ENCODE measurements at regions not wholly inside any gene's neighbourhood (a gene's known extent, or its start where the extent isn't known, plus 50 kb on each side); places are given as distances from the start of the nearest gene placed in this dataset.
"Not testable (repeated sequence)": the region's sequence is repeated elsewhere in the genome, so short reads cannot be mapped to it uniquely, and the experiment has no call there.

- no peak overlapping the region for H3K4me3 Mint-ChIP-seq
- no peak overlapping the region for H3K27ac Mint-ChIP-seq
- ATAC-seq (no peak), DNase-seq (ENCODE audit: low spot score in 2 of 2) (no peak)
- no peaks in the 10 kb centered on the region for H3K4me1 Mint-ChIP-seq
- peaks cover 10% of the 10 kb centered on the region for H3K9me3 Mint-ChIP-seq
- H3K36me3 Mint-ChIP-seq, result no peaks in the 10 kb centered on the region
Measured at GRCh38 chr12:72723732-72724131, 451.6 kb downstream of the TRHDE start.

- DNase-seq (ENCODE audit: low spot score in 2 of 2), result no peak
- Mint-ChIP-seq H3K36me3 (no peaks in the 10 kb centered on the region), H3K4me3 (no peak overlapping the region)
Measured at GRCh38 chr12:72729451-72730010, 457.4 kb downstream of the TRHDE start.

GRCh38 chr12:72734581-72734980, 462.4 kb downstream of the TRHDE start:
- ATAC-seq, result no peak
- no peaks in the 10 kb centered on the region for H3K4me1 Mint-ChIP-seq

More at GRCh38 chr12:72729451-72730010, 457.4 kb downstream of the TRHDE start:
- Mint-ChIP-seq H3K9me3 (peaks cover 22% of the 10 kb centered on the region), H3K27ac (no peak overlapping the region), H3K4me1 (no peaks in the 10 kb centered on the region)
- ATAC-seq, result no peak

GRCh38 chr12:72738811-72739210, 466.6 kb downstream of the TRHDE start:
- ATAC-seq (no peak), DNase-seq (ENCODE audit: low spot score in 2 of 2) (no peak)
- no peak overlapping the region for H3K27ac Mint-ChIP-seq
- peaks cover 21% of the 10 kb centered on the region for H3K9me3 Mint-ChIP-seq
- no peaks in the 10 kb centered on the region for H3K4me1 Mint-ChIP-seq
- H3K4me3 Mint-ChIP-seq, result no peak overlapping the region
- no peaks in the 10 kb centered on the region for H3K36me3 Mint-ChIP-seq

More at GRCh38 chr12:72734581-72734980, 462.4 kb downstream of the TRHDE start:
- H3K27ac Mint-ChIP-seq, result no peak overlapping the region
- no peak for DNase-seq (ENCODE audit: low spot score in 2 of 2)
- H3K9me3 Mint-ChIP-seq, result peaks cover 15% of the 10 kb centered on the region
- H3K36me3 Mint-ChIP-seq, result no peaks in the 10 kb centered on the region
- no peak overlapping the region for H3K4me3 Mint-ChIP-seq

- H3K36me3 Mint-ChIP-seq, result no peaks in the 10 kb centered on the region
- ATAC-seq (no peak), DNase-seq (ENCODE audit: low spot score in 2 of 2) (no peak)
- no peak overlapping the region for H3K4me3 Mint-ChIP-seq
- no peak overlapping the region for H3K27ac Mint-ChIP-seq
- peaks cover 20% of the 10 kb centered on the region for H3K9me3 Mint-ChIP-seq
- H3K4me1 Mint-ChIP-seq, result no peaks in the 10 kb centered on the region
Measured at GRCh38 chr12:72740064-72740463, 467.9 kb downstream of the TRHDE start.

- no peak overlapping the region for H3K27ac Mint-ChIP-seq
- DNase-seq (ENCODE audit: low spot score in 2 of 2) (no peak), ATAC-seq (no peak)
- H3K4me3 Mint-ChIP-seq, result no peak overlapping the region
- H3K36me3 Mint-ChIP-seq, result no peaks in the 10 kb centered on the region
- H3K4me1 Mint-ChIP-seq, result no peaks in the 10 kb centered on the region
- peaks cover 23% of the 10 kb centered on the region for H3K9me3 Mint-ChIP-seq
Measured at GRCh38 chr12:72742568-72742967, 470.4 kb downstream of the TRHDE start.

GRCh38 chr12:72746048-72746447, 473.9 kb downstream of the TRHDE start:
- Mint-ChIP-seq H3K4me3 (no peak overlapping the region), H3K27ac (no peak overlapping the region), H3K4me1 (no peaks in the 10 kb centered on the region), H3K36me3 (no peaks in the 10 kb centered on the region), H3K9me3 (peaks cover 31% of the 10 kb centered on the region)
- ATAC-seq (no peak), DNase-seq (ENCODE audit: low spot score in 2 of 2) (no peak)

- Mint-ChIP-seq H3K4me3 (no peak overlapping the region), H3K9me3 (peaks cover 24% of the 10 kb centered on the region), H3K36me3 (no peaks in the 10 kb centered on the region), H3K27ac (no peak overlapping the region), H3K4me1 (no peaks in the 10 kb centered on the region)
- DNase-seq (ENCODE audit: low spot score in 2 of 2) (no peak), ATAC-seq (no peak)
Measured at GRCh38 chr12:72747111-72747849, 475.1 kb downstream of the TRHDE start.

- ATAC-seq (no peak), DNase-seq (ENCODE audit: low spot score in 2 of 2) (no peak)
- Mint-ChIP-seq H3K4me3 (no peak overlapping the region), H3K36me3 (no peaks in the 10 kb centered on the region), H3K27ac (no peak overlapping the region), H3K9me3 (peaks cover 18% of the 10 kb centered on the region), H3K4me1 (no peaks in the 10 kb centered on the region)
Measured at GRCh38 chr12:72748971-72749370, 476.8 kb downstream of the TRHDE start.

- Mint-ChIP-seq H3K4me1 (no peaks in the 10 kb centered on the region), H3K36me3 (no peaks in the 10 kb centered on the region), H3K4me3 (no peak overlapping the region), H3K9me3 (peaks cover 12% of the 10 kb centered on the region), H3K27ac (no peak overlapping the region)
- ATAC-seq, result no peak
- no peak for DNase-seq (ENCODE audit: low spot score in 2 of 2)
Measured at GRCh38 chr12:72753571-72753970, 481.4 kb downstream of the TRHDE start.

- H3K36me3 Mint-ChIP-seq; DNase-seq (ENCODE audit: low spot score in 2 of 2); H3K4me1 Mint-ChIP-seq; ATAC-seq; H3K27ac Mint-ChIP-seq; H3K4me3 Mint-ChIP-seq: not testable (repeated sequence)
- peaks cover 15% of the 10 kb centered on the region for H3K9me3 Mint-ChIP-seq
Measured at GRCh38 chr12:72754026-72754425, 481.9 kb downstream of the TRHDE start.

GRCh38 chr12:72766517-72766916, 494.3 kb downstream of the TRHDE start:
- ATAC-seq, result no peak
- Mint-ChIP-seq H3K4me3 (no peak overlapping the region), H3K27ac (no peak overlapping the region), H3K4me1 (no peaks in the 10 kb centered on the region), H3K9me3 (peaks cover 11% of the 10 kb centered on the region), H3K36me3 (no peaks in the 10 kb centered on the region)
- no peak for DNase-seq (ENCODE audit: low spot score in 2 of 2)

GRCh38 chr12:72774023-72774422, 501.9 kb downstream of the TRHDE start:
- peaks cover 16% of the 10 kb centered on the region for H3K9me3 Mint-ChIP-seq
- no peak for ATAC-seq
- no peak overlapping the region for H3K27ac Mint-ChIP-seq
- H3K36me3 Mint-ChIP-seq, result no peaks in the 10 kb centered on the region
- H3K4me1 Mint-ChIP-seq, result no peaks in the 10 kb centered on the region
- no peak for DNase-seq (ENCODE audit: low spot score in 2 of 2)
- no peak overlapping the region for H3K4me3 Mint-ChIP-seq

GRCh38 chr12:72777806-72778205, 505.6 kb downstream of the TRHDE start:
- H3K9me3 Mint-ChIP-seq, result peaks cover 17% of the 10 kb centered on the region
- no peak overlapping the region for H3K4me3 Mint-ChIP-seq
- DNase-seq (ENCODE audit: low spot score in 2 of 2), result no peak
- no peak for ATAC-seq
- no peak overlapping the region for H3K27ac Mint-ChIP-seq
- no peaks in the 10 kb centered on the region for H3K4me1 Mint-ChIP-seq
- no peaks in the 10 kb centered on the region for H3K36me3 Mint-ChIP-seq

- H3K9me3 Mint-ChIP-seq, result peaks cover 20% of the 10 kb centered on the region
- no peaks in the 10 kb centered on the region for H3K4me1 Mint-ChIP-seq
- no peak overlapping the region for H3K27ac Mint-ChIP-seq
- H3K36me3 Mint-ChIP-seq, result no peaks in the 10 kb centered on the region
- no peak overlapping the region for H3K4me3 Mint-ChIP-seq
- ATAC-seq (no peak), DNase-seq (ENCODE audit: low spot score in 2 of 2) (no peak)
Measured at GRCh38 chr12:72790273-72790672, 518.1 kb downstream of the TRHDE start.

GRCh38 chr12:72792889-72793288, 520.7 kb downstream of the TRHDE start:
- Mint-ChIP-seq H3K27ac (no peak overlapping the region), H3K4me3 (no peak overlapping the region), H3K9me3 (peaks cover 20% of the 10 kb centered on the region), H3K36me3 (no peaks in the 10 kb centered on the region), H3K4me1 (no peaks in the 10 kb centered on the region)
- DNase-seq (ENCODE audit: low spot score in 2 of 2), result no peak
- no peak for ATAC-seq

All from stimulated activated effector memory CD8-positive, alpha-beta T cell treated with anti-CD3 and anti-CD28 coated beads, Interleukin-12 subunit alpha, Interleukin-12 subunit beta, amount 100 ng/mL, for 72 hours (primary cell).